Ammon's horn (tissue), 1 donor: ENCODE measurements at regions not wholly inside any gene's neighbourhood (a gene's known extent, or its start where the extent isn't known, plus 50 kb on each side); places are given as distances from the start of the nearest gene placed in this dataset.
"Not testable (repeated sequence)": the region's sequence is repeated elsewhere in the genome, so short reads cannot be mapped to it uniquely, and the experiment has no call there.

ENCODE experiments used
- DNase-seq: peaks from one replicate; pipeline ENCODE4 v3.0.0-alpha.2; 2016; ENCODE audit warnings: low spot score

DNA sequence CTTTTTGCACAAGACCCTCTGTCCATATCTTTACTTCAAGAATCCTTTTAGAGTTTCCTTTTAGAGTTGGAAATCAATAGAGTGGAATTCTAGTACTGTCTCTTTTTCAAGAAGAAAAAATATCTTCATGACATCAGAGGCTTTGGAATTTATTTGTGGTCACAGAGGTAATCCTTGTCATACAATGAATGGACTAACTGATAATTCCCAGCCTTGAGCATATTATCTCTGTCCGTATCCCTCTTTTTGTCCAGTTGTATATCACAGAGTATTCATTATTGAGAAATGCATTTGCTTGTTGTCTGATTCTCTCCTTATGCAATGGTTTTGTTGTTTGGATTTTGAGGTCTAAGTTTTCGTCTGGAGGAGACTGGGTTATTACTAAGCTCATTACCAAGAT, 82.0 kb upstream of the HAPLN1 start:
- no peak for DNase-seq

DNA sequence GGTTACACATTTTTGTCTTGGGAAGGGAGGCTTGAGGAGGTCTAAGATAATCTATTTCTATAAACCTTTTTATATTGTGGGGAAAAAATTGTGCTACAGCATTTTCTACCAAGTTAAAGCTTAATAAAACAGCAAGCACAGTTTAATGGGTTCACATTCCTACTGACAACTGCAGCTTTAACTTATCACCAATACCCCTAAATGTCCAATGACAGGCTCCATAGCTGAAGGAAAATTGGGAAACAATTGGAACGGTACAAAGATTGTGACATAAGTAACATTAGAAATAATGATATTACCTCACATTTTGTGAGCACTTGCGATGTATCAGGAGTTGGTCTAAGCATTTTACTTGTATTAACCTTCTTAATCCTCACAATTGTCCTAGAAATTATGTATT, 79.5 kb upstream of the HAPLN1 start:
- no peak for DNase-seq

DNA sequence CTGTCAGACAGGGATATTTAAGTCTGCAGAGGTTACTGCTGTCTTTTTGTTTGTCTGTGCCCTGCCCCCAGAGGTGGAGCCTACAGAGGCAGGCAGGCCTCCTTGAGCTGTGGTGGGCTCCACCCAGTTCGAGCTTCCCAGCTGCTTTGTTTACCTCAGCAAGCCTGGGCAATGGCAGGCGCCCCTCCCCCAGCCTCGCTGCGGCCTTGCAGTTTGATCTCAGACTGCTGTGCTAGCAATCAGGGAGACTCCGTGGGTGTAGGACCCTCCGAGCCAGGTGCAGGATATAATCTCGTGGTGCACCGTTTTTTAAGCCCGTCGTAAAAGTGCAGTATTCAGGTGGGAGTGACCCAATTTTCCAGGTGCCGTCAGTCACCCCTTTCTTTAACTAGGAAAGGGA, 78.4 kb upstream of the HAPLN1 start:
- DNase-seq: not testable (repeated sequence)

DNA sequence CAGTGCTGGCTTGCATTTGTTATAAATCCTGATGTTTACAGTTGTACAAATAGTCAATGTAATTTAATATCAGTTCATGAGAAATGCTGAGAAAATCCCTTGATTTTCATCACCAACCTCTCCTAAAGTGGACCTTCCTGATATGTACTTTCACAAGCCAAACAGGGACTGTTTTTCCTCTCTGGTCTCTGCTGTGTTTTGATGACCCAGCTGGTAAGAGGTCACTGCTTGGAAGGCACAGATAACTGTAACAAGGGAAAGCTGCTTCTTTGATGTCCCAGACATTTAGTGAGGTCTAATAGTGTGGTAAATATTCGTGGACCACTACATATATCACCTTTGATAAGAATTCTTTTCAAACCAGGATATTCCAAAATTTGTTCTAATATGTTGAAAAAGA, 68.7 kb upstream of the HAPLN1 start:
- DNase-seq: no peak

DNA sequence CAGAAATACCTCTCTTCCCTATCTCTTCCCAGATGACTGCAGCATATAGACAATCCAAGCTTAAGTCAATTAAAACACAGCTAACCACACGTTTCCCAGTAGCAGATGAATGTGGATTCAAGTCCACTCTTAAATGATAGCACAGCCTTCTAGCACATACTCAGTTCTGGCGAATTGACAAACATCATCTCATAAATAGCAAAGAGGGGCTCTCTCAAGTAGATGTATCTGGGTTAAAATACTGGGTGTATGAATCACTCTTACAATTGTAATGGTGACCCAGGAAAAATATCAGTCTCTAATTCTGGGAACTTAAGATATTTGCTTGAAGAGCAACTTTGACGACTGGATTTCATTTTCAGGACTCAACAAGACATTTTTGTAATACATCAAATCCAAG, 67.0 kb upstream of the HAPLN1 start:
- DNase-seq: no peak

DNA sequence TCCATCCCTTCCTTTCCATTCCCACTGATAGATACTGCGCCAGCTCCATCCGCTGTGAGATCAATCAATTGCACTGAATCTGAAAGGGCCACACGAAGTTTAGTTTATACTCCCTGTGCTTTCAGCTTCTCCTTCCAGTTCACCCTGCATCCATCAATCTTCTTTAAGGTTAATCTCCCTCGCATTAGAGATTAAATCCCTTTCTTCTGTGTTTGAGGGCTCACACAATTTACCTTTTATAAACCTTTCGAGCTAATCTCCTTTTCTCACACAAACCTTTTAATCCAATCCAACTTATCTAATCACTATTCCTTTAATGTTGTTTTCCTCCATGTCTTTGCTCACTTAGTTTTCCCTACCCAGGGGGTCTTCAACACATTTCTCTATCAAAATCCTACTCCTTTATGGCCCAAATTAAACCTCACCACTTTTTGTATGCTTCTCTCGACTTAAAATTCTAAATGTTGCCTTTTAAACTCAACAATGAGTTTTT, 64.6 kb upstream of the HAPLN1 start:
- no peak for DNase-seq

DNA sequence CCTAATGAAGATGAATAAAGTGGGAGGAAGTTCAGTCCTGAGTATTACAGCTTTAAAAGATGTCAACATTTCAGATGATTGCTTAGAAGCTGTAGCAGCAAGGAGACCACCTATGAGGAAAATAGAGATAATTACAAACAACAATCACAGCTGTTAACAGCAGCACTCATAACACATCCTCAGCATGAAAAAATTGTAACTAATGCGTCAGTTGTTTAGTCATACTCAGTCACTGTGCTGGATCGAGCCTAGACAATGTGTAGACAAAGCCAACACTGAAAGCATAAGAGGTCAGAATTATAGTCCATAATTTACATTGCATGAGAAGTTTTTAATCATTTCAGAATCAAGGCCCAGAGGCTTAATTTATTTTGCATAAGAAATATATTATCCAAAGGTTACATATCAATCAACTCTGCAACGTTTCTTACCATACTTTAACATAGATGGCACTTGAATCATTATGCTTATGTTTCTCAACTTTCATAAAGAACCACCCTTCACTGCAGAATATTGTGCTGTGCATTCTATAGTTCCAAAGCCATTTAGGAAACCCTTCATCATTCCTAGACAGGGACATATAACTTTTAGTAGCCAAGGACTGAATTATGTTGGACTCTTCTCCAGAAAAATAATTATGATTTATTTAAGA, 60.2 kb upstream of the HAPLN1 start:
- no peak for DNase-seq

DNA sequence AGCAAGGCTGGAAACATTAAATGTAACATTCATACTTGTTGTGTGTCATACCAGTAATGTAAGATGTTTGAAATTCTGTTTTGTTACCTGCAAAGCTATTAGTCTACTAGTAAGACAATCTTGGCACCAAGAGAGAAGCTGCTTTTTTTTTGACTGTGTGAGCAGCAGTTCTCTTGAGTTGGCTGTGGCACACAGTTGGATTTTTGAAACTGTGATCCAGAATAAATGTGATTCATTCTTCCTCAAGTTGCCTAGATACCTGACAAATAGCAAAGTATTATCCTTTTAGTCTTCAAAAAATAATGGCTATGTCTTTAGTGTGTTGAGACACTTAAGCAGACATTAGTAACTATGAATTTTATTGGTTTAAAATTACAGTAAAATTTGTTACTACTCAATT, 57.2 kb upstream of the HAPLN1 start:
- peak; percentile 15 for DNase-seq

DNA sequence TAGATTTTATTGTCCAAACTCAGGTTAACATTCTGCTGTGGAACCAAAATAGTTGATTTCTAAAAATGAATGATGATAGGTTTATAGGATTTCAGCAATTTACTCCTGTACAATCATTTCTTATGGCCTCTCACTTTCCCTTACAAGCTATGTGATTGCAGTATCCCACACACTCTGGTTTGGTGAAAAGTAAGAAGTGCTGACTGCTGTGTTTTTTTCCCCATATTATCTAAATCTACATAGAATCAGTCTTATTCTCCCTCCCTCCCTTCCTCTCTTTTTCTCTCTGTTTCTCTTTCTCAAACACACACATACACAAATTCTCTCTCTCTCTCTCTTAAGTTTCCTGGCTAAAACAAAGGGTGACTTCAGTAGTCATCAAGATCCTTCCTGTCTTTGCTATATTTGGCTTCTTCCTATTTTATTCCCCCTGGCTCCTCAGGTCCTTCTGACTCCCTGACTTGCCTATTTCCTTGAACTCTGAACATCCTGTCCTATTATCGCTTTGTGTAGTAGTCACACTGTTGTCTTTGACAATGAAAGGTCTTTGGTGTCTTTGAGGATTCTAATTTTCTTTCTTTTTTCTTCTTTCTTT, 55.9 kb upstream of the HAPLN1 start:
- no peak for DNase-seq
